PC-3 (cell line): ENCODE measurements at regions not wholly inside any gene's neighbourhood (a gene's known extent, or its start where the extent isn't known, plus 50 kb on each side); places are given as distances from the start of the nearest gene placed in this dataset.

ENCODE experiments used
- ATAC-seq: fragments of 200-7000 bp; cut with Tn5 transposase; 2 replicates; pipeline ENCODE4 v1.9.1; 2020; ENCODE audit warnings: mild to moderate bottlenecking, moderate library complexity
- BruUV-seq: library from RNA; stranded (reverse); fragments of 400-500 nt; replicated peaks from 2 replicates; lab custom pipeline; 2021; lab: Mats Ljungman, UMichigan
- CTCF ChIA-PET: fragments of 300-600 bp; sonication (Branson Sonifier 250); formaldehyde crosslinking; loops from one replicate; lab custom pipeline; 2022; ENCODE audit warnings: antibody characterized with exemption; lab: Charles Lee
- POLR2A ChIA-PET: fragments of 300-600 bp; sonication (Branson Sonifier 250); formaldehyde crosslinking; loops from one replicate; lab custom pipeline; 2022; ENCODE audit warnings: antibody characterized with exemption; ENCODE audit not compliant: unreplicated experiment; lab: Charles Lee
- DNase-seq: peaks from one replicate; pipeline ENCODE4 v3.0.0-alpha.2; 2015
- H2AFZ ChIP-seq: fragments of 300-600 bp; sonication (generic); 2 replicates; pipeline ENCODE4 v1.6.0; 2016; ENCODE audit warnings: antibody characterized with exemption, low read length
- H3F3A ChIP-seq: fragments of 300-600 bp; sonication (generic); one replicate; pipeline ENCODE4 v1.6.0; 2017; ENCODE audit warnings: antibody characterized with exemption, low read length, control low read depth, mild to moderate bottlenecking; ENCODE audit not compliant: unreplicated experiment
- H3K27ac ChIP-seq: fragments of 300-600 bp; sonication (generic); 2 replicates; pipeline ENCODE4 v1.5.1; 2016; ENCODE audit warnings: mild to moderate bottlenecking, low read length
- H3K27me3 ChIP-seq: fragments of 300-600 bp; sonication (generic); 2 replicates; pipeline ENCODE4 v1.6.1; 2016; ENCODE audit warnings: low read length, mixed read lengths
- H3K36me3 ChIP-seq: fragments of 300-600 bp; sonication (generic); 2 replicates; pipeline ENCODE4 v1.6.1; 2016; ENCODE audit warnings: low read depth, mixed run types, low read length, mixed read lengths
- H3K4me1 ChIP-seq: fragments of 300-600 bp; sonication (generic); 2 replicates; pipeline ENCODE4 v1.5.1; 2016; ENCODE audit warnings: low read length; ENCODE audit not compliant: insufficient read depth
- H3K4me2 ChIP-seq: fragments of 300-600 bp; sonication (generic); 2 replicates; pipeline ENCODE4 v1.6.0; 2016; ENCODE audit warnings: low read length
- H3K4me3 ChIP-seq: fragments of 300-600 bp; sonication (generic); 2 replicates; pipeline ENCODE4 v1.5.1; 2016; ENCODE audit warnings: mild to moderate bottlenecking, low read length, mixed read lengths
- H3K79me2 ChIP-seq: fragments of 300-600 bp; sonication (generic); 2 replicates; pipeline ENCODE4 v1.6.1; 2017; ENCODE audit warnings: low read length, mixed read lengths
- H3K9ac ChIP-seq: fragments of 300-600 bp; sonication (generic); 2 replicates; pipeline ENCODE4 v1.6.0; 2016; ENCODE audit warnings: mild to moderate bottlenecking, low read length
- H3K9me2 ChIP-seq: fragments of 300-600 bp; sonication (generic); replicated peaks from 2 replicates; pipeline ENCODE4 v1.6.1; 2016; ENCODE audit warnings: mixed run types, low read length, mixed read lengths
- H3K9me3 ChIP-seq: fragments of 300-600 bp; sonication (generic); 2 replicates; pipeline ENCODE4 v1.6.1; 2016; ENCODE audit warnings: low read length, mixed read lengths
- H4K20me1 ChIP-seq: fragments of 300-600 bp; sonication (generic); 2 replicates; pipeline ENCODE4 v1.6.1; 2016; ENCODE audit warnings: low read length, mixed read lengths
- EZH2 ChIP-seq: fragments of 300-600 bp; sonication (generic); IDR thresholded peaks from one replicate; pipeline ENCODE4 v1.6.1; 2017; ENCODE audit warnings: antibody characterized with exemption, mild to moderate bottlenecking, low read length; ENCODE audit not compliant: unreplicated experiment
- EZH2phosphoT487 ChIP-seq: fragments of 300-600 bp; sonication (generic); IDR thresholded peaks from 2 replicates; pipeline ENCODE4 v1.6.1; 2018; ENCODE audit warnings: mild to moderate bottlenecking, antibody characterized with exemption, low read length, borderline replicate concordance
- intact Hi-C: fragments of 100-400 bp; cut with micrococcal nuclease; formaldehyde crosslinking; loops from 2 replicates; pipeline ENCODE4 v1.9.0; 2023
- TF ChIP-seq, protein P1 (sequence below): fragments of 300-600 bp; sonication (generic); conservative IDR thresholded peaks from 2 replicates; pipeline ENCODE4 v1.5.1; 2017; ENCODE audit warnings: antibody characterized with exemption, low read depth, mild to moderate bottlenecking, low read length

GRCh38 chr9:90127923-90128322 is 514.7 kb downstream of the DIRAS2 start:
- no peaks in the 10 kb centered on the region for H3K4me1 ChIP-seq
- no peaks in the 10 kb centered on the region for H3K9me2 ChIP-seq
- BruUV-seq = no TSS peak
- no peak overlapping the region for H3K27ac ChIP-seq
- ChIA-PET CTCF (no interaction called here), POLR2A (no interaction called here)
- H3F3A ChIP-seq = no peaks in the 10 kb centered on the region
- ATAC-seq (no peak), DNase-seq (no peak)
- no peak overlapping the region for H3K4me2 ChIP-seq
- no peaks in the 10 kb centered on the region for H3K36me3 ChIP-seq
- H3K9me3 ChIP-seq = no peaks in the 10 kb centered on the region
- H3K79me2 ChIP-seq = no peaks in the 10 kb centered on the region
- H3K27me3 ChIP-seq = peaks cover 6% of the 10 kb centered on the region; the same call in 1 of the 2 replicates
- TF ChIP-seq EZH2phosphoT487 (no peak), EZH2 (no peak)
- TF ChIP-seq, protein P1, sequence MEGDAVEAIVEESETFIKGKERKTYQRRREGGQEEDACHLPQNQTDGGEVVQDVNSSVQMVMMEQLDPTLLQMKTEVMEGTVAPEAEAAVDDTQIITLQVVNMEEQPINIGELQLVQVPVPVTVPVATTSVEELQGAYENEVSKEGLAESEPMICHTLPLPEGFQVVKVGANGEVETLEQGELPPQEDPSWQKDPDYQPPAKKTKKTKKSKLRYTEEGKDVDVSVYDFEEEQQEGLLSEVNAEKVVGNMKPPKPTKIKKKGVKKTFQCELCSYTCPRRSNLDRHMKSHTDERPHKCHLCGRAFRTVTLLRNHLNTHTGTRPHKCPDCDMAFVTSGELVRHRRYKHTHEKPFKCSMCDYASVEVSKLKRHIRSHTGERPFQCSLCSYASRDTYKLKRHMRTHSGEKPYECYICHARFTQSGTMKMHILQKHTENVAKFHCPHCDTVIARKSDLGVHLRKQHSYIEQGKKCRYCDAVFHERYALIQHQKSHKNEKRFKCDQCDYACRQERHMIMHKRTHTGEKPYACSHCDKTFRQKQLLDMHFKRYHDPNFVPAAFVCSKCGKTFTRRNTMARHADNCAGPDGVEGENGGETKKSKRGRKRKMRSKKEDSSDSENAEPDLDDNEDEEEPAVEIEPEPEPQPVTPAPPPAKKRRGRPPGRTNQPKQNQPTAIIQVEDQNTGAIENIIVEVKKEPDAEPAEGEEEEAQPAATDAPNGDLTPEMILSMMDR = no peak
- intact Hi-C loops = no loop called here
- no peaks in the 10 kb centered on the region for H4K20me1 ChIP-seq
- H2AFZ ChIP-seq = no peak overlapping the region
- no peak overlapping the region for H3K4me3 ChIP-seq
- no peak overlapping the region for H3K9ac ChIP-seq

- POLR2A ChIA-PET = no interaction called here
- intact Hi-C loops = no loop called here
- DNase-seq = no peak
Measured at GRCh38 chr9:90128587-90129190, 513.9 kb downstream of the DIRAS2 start.

DNA sequence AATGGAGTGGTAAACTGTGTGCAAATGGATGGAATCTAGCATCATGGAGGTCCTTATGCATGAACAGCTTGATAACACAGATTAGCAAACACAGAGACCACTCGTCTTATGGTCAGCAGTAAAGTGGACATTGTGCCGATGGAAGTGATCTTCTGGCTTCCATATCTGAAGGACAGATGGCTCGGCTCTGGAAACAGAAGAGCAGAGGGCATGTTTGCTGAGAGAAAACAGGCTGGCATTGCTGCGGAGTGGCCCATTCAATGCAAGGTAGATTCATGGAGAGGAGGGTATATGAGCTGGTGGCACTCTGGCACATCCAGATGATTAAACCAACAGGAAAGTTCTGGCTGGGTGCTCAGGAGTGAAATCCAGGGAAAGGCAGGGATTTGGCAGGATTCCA is 513.2 kb downstream of the DIRAS2 start:
- H3K27me3 ChIP-seq = peaks cover 6% of the 10 kb centered on the region; the same call in 1 of the 2 replicates
- no peak overlapping the region for H2AFZ ChIP-seq
- H3K4me1 ChIP-seq = no peaks in the 10 kb centered on the region
- ATAC-seq (no peak), DNase-seq (no peak)
- TF ChIP-seq EZH2 (no peak), EZH2phosphoT487 (no peak)
- TF ChIP-seq, protein P1 = no peak
- no peaks in the 10 kb centered on the region for H3K36me3 ChIP-seq
- H3F3A ChIP-seq = no peaks in the 10 kb centered on the region
- no peaks in the 10 kb centered on the region for H3K9me2 ChIP-seq
- BruUV-seq = no TSS peak
- no peak overlapping the region for H3K4me3 ChIP-seq
- no peak overlapping the region for H3K4me2 ChIP-seq
- no peaks in the 10 kb centered on the region for H3K9me3 ChIP-seq
- ChIA-PET CTCF (no interaction called here), POLR2A (no interaction called here)
- no peaks in the 10 kb centered on the region for H4K20me1 ChIP-seq
- no peak overlapping the region for H3K9ac ChIP-seq
- intact Hi-C loops = no loop called here
- no peak overlapping the region for H3K27ac ChIP-seq
- no peaks in the 10 kb centered on the region for H3K79me2 ChIP-seq

More at GRCh38 chr9:90128587-90129190, 513.9 kb downstream of the DIRAS2 start:
- Histone ChIP-seq H4K20me1 (no peaks in the 10 kb centered on the region), H3K4me3 (no peak overlapping the region), H3K4me2 (no peak overlapping the region), H3K4me1 (no peaks in the 10 kb centered on the region), H3K79me2 (no peaks in the 10 kb centered on the region), H3K9me3 (no peaks in the 10 kb centered on the region), H3K9me2 (no peaks in the 10 kb centered on the region), H3K27ac (no peak overlapping the region), H3K9ac (no peak overlapping the region), H2AFZ (no peak overlapping the region), H3K27me3 (peaks cover 6% of the 10 kb centered on the region; the same call in 1 of the 2 replicates), H3F3A (no peaks in the 10 kb centered on the region), H3K36me3 (no peaks in the 10 kb centered on the region)
- CTCF ChIA-PET = no interaction called here
- TF ChIP-seq EZH2phosphoT487 (no peak), EZH2 (no peak)
- TF ChIP-seq, protein P1 = no peak
- no peak for ATAC-seq
- no TSS peak for BruUV-seq
